Left ventricle myocardium inferior (tissue), 1 donor: ENCODE measurements at regions not wholly inside any gene's neighbourhood (a gene's known extent, or its start where the extent isn't known, plus 50 kb on each side); places are given as distances from the start of the nearest gene placed in this dataset.

Experiments
- DNase-seq: peaks from one replicate; pipeline ENCODE4 v3.0.0-alpha.2; 2020
- H3K27ac ChIP-seq: fragments of 200-600 bp; replicated peaks from 2 replicates; pipeline ENCODE4 v1.8.0; 2021
- H3K27me3 ChIP-seq: fragments of 200-600 bp; 2 replicates; pipeline ENCODE4 v1.8.0; 2021; ENCODE audit warnings: low read depth
- H3K36me3 ChIP-seq: fragments of 200-600 bp; 2 replicates; pipeline ENCODE4 v1.8.0; 2021
- H3K4me1 ChIP-seq: fragments of 200-600 bp; 2 replicates; pipeline ENCODE4 v1.8.0; 2021
- H3K4me3 ChIP-seq: fragments of 200-600 bp; 2 replicates; pipeline ENCODE4 v1.8.0; 2021; ENCODE audit warnings: mild to moderate bottlenecking, moderate library complexity
- H3K9me3 ChIP-seq: fragments of 200-600 bp; replicated peaks from 2 replicates; pipeline ENCODE4 v1.8.0; 2021
- intact Hi-C: fragments of 100-400 bp; cut with micrococcal nuclease; formaldehyde crosslinking; loops from one replicate; pipeline ENCODE4 v1.11.0; 2022
- TF ChIP-seq, protein P1 (sequence below): fragments of 200-600 bp; IDR thresholded peaks from 2 replicates; pipeline ENCODE4 v1.8.0; 2021; ENCODE audit warnings: antibody characterized with exemption, mild to moderate bottlenecking, borderline replicate concordance
- donor health status: DM: no; HTN: yes; CAD: no; lungs with severe emphysema.

DNA sequence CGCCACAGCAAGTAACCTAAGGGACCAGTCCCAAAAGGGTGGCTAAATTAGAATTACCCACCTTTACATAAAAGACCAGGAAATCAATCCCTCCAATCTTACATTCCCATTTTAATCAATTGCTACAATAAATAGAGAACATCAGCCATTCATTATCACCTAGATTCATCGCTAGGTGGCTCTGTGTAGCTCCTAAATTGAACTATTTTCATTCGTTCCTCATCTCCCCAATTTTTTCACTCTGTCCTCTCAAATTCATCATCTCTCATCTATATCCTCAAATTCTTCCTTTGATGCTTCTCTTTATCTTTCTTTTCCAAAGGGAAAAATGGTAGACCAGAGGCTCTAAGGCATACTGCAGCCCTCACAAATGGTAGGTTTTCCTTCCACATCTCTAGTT, 108.2 kb upstream of the TNC start:
- no peaks in the 10 kb centered on the region for H3K4me1 ChIP-seq
- H3K9me3 ChIP-seq: no peaks in the 10 kb centered on the region
- H3K36me3 ChIP-seq: no peaks in the 10 kb centered on the region
- TF ChIP-seq, protein P1, sequence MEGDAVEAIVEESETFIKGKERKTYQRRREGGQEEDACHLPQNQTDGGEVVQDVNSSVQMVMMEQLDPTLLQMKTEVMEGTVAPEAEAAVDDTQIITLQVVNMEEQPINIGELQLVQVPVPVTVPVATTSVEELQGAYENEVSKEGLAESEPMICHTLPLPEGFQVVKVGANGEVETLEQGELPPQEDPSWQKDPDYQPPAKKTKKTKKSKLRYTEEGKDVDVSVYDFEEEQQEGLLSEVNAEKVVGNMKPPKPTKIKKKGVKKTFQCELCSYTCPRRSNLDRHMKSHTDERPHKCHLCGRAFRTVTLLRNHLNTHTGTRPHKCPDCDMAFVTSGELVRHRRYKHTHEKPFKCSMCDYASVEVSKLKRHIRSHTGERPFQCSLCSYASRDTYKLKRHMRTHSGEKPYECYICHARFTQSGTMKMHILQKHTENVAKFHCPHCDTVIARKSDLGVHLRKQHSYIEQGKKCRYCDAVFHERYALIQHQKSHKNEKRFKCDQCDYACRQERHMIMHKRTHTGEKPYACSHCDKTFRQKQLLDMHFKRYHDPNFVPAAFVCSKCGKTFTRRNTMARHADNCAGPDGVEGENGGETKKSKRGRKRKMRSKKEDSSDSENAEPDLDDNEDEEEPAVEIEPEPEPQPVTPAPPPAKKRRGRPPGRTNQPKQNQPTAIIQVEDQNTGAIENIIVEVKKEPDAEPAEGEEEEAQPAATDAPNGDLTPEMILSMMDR: no peak
- H3K27me3 ChIP-seq: no peaks in the 10 kb centered on the region
- H3K4me3 ChIP-seq: no peak overlapping the region
- no peak for DNase-seq
- no peak overlapping the region for H3K27ac ChIP-seq
- intact Hi-C loops: no loop called here

DNA sequence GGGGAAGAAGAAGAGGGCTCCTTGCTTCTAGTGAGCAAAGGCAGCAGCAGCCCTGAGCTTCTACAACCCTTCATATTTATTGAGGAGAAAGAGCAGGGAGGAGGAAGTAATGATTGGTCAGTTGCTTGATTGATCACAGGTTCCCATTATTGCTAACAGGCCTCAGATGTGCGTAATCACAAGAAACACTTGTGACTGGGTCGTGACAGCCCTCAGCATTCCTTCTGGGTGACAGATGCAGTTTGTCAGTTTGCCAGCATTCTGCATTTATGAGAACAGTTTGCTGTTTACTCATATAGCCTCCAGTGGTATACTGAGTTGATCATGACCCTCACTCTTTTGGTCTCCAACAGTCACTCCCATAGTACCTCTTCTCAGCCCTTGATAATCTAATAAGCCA, 111.5 kb upstream of the TNC start:
- H3K9me3 ChIP-seq: no peaks in the 10 kb centered on the region
- TF ChIP-seq, protein P1: no peak
- H3K27me3 ChIP-seq: no peaks in the 10 kb centered on the region
- H3K27ac ChIP-seq: no peak overlapping the region
- H3K4me1 ChIP-seq: no peaks in the 10 kb centered on the region
- DNase-seq: no peak
- H3K36me3 ChIP-seq: no peaks in the 10 kb centered on the region
- intact Hi-C loops: no loop called here
- H3K4me3 ChIP-seq: no peak overlapping the region

DNA sequence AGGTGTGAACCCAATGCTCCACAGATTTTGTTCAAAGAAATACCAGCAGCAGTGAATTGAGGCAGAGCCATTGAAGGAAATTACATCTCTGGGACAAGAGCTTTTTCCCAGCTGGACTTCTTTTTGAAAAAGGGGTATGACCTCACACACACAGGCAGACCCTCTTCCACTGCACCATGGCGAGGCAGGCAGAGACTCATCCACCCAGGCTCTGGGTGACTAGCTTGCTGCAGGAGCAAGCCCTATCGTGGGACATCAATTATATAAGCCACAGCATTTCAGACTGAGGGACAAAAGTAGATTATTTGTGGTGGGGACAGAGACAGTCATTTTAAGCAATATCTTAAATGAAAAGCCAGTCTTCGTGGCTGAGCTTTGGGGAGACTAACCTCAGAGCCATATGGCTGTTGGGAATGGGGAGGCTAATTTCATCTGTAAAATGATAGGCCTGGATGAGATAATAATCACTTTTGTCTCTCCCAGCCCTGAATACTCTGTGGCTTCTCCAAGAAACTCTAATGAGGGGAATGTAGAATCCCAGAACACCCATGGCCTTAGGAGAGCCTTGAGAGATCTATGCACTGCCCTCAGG, 113.1 kb upstream of the TNC start:
- Histone ChIP-seq H3K27ac (no peak overlapping the region), H3K4me3 (no peak overlapping the region), H3K36me3 (no peaks in the 10 kb centered on the region), H3K4me1 (no peaks in the 10 kb centered on the region), H3K9me3 (no peaks in the 10 kb centered on the region), H3K27me3 (no peaks in the 10 kb centered on the region)
- DNase-seq: no peak
- TF ChIP-seq, protein P1: no peak
- intact Hi-C loops: no loop called here

DNA sequence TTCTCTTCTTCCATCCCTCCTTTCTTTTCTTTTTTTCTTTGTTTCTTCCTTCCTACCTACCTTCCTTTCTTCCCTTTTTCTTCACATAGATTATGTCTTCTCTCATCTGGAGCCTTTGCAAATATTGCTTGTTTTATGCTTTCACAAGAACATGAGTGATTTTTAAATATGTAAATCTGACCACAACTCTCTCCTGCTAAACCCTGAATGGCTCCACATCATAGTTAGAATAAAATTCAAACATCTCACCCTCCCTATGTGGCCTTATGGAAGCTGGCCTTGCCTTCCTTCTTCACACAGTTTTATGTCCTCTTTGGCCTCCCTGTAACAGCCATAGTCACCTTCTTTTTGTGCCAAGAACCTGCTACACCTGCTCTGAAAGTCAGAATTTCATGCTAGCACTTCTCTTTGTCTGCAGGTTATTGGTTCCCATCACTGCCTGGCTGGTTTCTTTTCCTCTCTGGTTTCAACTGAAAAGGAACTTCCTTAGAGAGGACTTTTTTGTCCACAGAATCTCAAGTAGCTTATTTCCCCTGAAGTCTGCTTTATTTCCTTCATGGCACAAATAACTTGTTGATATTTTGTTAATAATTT, 114.3 kb upstream of the TNC start:
- no peaks in the 10 kb centered on the region for H3K4me1 ChIP-seq
- DNase-seq: no peak
- H3K27me3 ChIP-seq: no peaks in the 10 kb centered on the region
- no peak overlapping the region for H3K4me3 ChIP-seq
- no peak overlapping the region for H3K27ac ChIP-seq
- no peaks in the 10 kb centered on the region for H3K9me3 ChIP-seq
- H3K36me3 ChIP-seq: no peaks in the 10 kb centered on the region
- intact Hi-C loops: no loop called here
- TF ChIP-seq, protein P1: no peak

DNA sequence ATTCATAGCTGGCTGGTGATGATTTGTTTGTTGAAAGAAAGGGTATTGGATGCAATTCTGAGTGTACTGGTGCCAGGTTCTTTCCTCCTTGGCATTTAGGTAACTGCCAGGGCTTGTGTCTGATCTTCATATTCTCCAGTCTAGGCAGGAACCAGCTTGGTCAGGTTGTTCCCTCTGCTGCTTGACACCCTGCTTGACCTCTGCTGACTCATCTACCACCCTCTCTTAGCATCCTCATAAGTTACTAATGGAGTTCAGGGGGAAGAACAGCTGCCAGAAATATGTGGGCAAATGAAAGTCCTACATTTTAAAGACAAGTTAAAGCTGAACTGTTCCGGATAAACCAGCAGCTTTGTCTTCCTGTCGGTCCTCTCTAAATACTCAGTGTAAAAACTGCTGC, 116.1 kb upstream of the TNC start:
- TF ChIP-seq, protein P1: no peak
- intact Hi-C loops: no loop called here
- no peak overlapping the region for H3K4me3 ChIP-seq
- no peak for DNase-seq
- H3K4me1 ChIP-seq: no peaks in the 10 kb centered on the region
- H3K36me3 ChIP-seq: no peaks in the 10 kb centered on the region
- H3K27me3 ChIP-seq: peaks cover 5% of the 10 kb centered on the region
- no peak overlapping the region for H3K27ac ChIP-seq
- H3K9me3 ChIP-seq: no peaks in the 10 kb centered on the region
